WERI-Rb-1 (cell line): ENCODE measurements at regions not wholly inside any gene's neighbourhood (a gene's known extent, or its start where the extent isn't known, plus 50 kb on each side); places are given as distances from the start of the nearest gene placed in this dataset.

Experiments
- DNase-seq: peaks from one replicate; pipeline ENCODE4 v3.0.0-alpha.2; 2020
- H3K27ac ChIP-seq: fragments of 250-450 bp; sonication (Bioruptor Pico); 2 replicates; pipeline ENCODE4 v1.5.1; 2020; ENCODE audit warnings: mild to moderate bottlenecking, moderate library complexity
- H3K27me3 ChIP-seq: fragments of 250-450 bp; sonication (Bioruptor Pico); 2 replicates; pipeline ENCODE4 v1.5.1; 2021; ENCODE audit warnings: mild to moderate bottlenecking, low read depth, moderate library complexity; ENCODE audit not compliant: insufficient read depth, severe bottlenecking
- H3K36me3 ChIP-seq: fragments of 250-450 bp; sonication (Bioruptor Pico); 2 replicates; pipeline ENCODE4 v1.5.1; 2020; ENCODE audit warnings: mild to moderate bottlenecking, moderate library complexity
- H3K4me3 ChIP-seq: 2 replicates; pipeline ENCODE4 v1.5.1; 2011; ENCODE audit warnings: low read depth, mild to moderate bottlenecking, control low read depth, low read length
- H3K9me3 ChIP-seq: fragments of 250-450 bp; sonication (Bioruptor Pico); 2 replicates; pipeline ENCODE4 v1.5.1; 2021; ENCODE audit warnings: mild to moderate bottlenecking, moderate library complexity; ENCODE audit not compliant: severe bottlenecking
- CTCF ChIP-seq: IDR thresholded peaks from 2 replicates; pipeline ENCODE4 v1.5.1; 2011; ENCODE audit warnings: low read depth, mild to moderate bottlenecking, control low read depth, inconsistent platforms, low read length

GRCh38 chr5:103452666-103453065, 109.9 kb downstream of the NUDT12 start:
- Histone ChIP-seq H3K27me3 (no peaks in the 10 kb centered on the region), H3K27ac (no peak overlapping the region), H3K4me3 (no peak overlapping the region), H3K9me3 (no peaks in the 10 kb centered on the region), H3K36me3 (no peaks in the 10 kb centered on the region)
- DNase-seq = no peak
- no peak for TF ChIP-seq CTCF

- H3K4me3 ChIP-seq = no peak overlapping the region
- DNase-seq = no peak
- no peaks in the 10 kb centered on the region for H3K36me3 ChIP-seq
- no peak for TF ChIP-seq CTCF
- H3K9me3 ChIP-seq = no peaks in the 10 kb centered on the region
- no peaks in the 10 kb centered on the region for H3K27me3 ChIP-seq
- H3K27ac ChIP-seq = no peak overlapping the region
These were observed 110.5 kb downstream of the NUDT12 start for GRCh38 chr5:103452089-103452488.

- Histone ChIP-seq H3K27ac (no peak overlapping the region), H3K36me3 (no peaks in the 10 kb centered on the region), H3K9me3 (no peaks in the 10 kb centered on the region), H3K4me3 (no peak overlapping the region), H3K27me3 (no peaks in the 10 kb centered on the region)
- DNase-seq = no peak
- TF ChIP-seq CTCF = no peak
These were observed 111.3 kb downstream of the NUDT12 start for GRCh38 chr5:103451261-103451660.

- no peaks in the 10 kb centered on the region for H3K27me3 ChIP-seq
- no peak for TF ChIP-seq CTCF
- no peaks in the 10 kb centered on the region for H3K9me3 ChIP-seq
- DNase-seq = no peak
- no peaks in the 10 kb centered on the region for H3K36me3 ChIP-seq
- H3K27ac ChIP-seq = no peak overlapping the region
- no peak overlapping the region for H3K4me3 ChIP-seq
These were observed 112.1 kb downstream of the NUDT12 start for GRCh38 chr5:103450333-103451061.

- no peaks in the 10 kb centered on the region for H3K36me3 ChIP-seq
- DNase-seq = no peak
- no peak for TF ChIP-seq CTCF
- H3K4me3 ChIP-seq = no peak overlapping the region
- no peaks in the 10 kb centered on the region for H3K9me3 ChIP-seq
- H3K27me3 ChIP-seq = no peaks in the 10 kb centered on the region
- H3K27ac ChIP-seq = no peak overlapping the region
These were observed 115.8 kb downstream of the NUDT12 start for GRCh38 chr5:103446813-103447212.

GRCh38 chr5:103445426-103446035, 117.1 kb downstream of the NUDT12 start:
- Histone ChIP-seq H3K4me3 (no peak overlapping the region), H3K27ac (no peak overlapping the region), H3K36me3 (no peaks in the 10 kb centered on the region), H3K9me3 (no peaks in the 10 kb centered on the region), H3K27me3 (no peaks in the 10 kb centered on the region)
- no peak for TF ChIP-seq CTCF
- no peak for DNase-seq
